Right atrium auricular region (tissue), 2 donors: ENCODE measurements at regions not wholly inside any gene's neighbourhood (a gene's known extent, or its start where the extent isn't known, plus 50 kb on each side); places are given as distances from the start of the nearest gene placed in this dataset.

ENCODE experiments used
- DNase-seq: peaks from one replicate; pipeline ENCODE4 v3.0.0-alpha.2; 2019; ENCODE audit warnings: low spot score
- H3K27ac ChIP-seq, 2 donors: fragments of 200-600 bp; sonication (generic); 1 replicate in 1 of 2; 2 replicates in 1 of 2; pipeline ENCODE4 v1.5.1; 2016 to 2019
- H3K27me3 ChIP-seq, 2 donors: fragments of 200-600 bp; sonication (generic); one replicate each; pipeline versions ENCODE4 v1.5.1 to v1.6.0; 2017 to 2019
- H3K36me3 ChIP-seq: fragments of 200-600 bp; sonication (generic); one replicate; pipeline ENCODE4 v1.5.1; 2016
- H3K4me1 ChIP-seq, 2 donors: fragments of 200-600 bp; sonication (generic); one replicate each; pipeline versions ENCODE4 v1.5.1 to v1.6.0; 2017 to 2019
- H3K4me3 ChIP-seq, 2 donors: fragments of 200-600 bp; sonication (generic); 1 replicate in 1 of 2; 2 replicates in 1 of 2; pipeline ENCODE4 v1.5.1; 2017 to 2019; ENCODE audit warnings: mild to moderate bottlenecking in 1 of 2, moderate library complexity in 1 of 2
- H3K9me3 ChIP-seq, 2 donors: fragments of 200-600 bp; sonication (generic); one replicate each; pipeline ENCODE4 v1.5.1; 2019
- CTCF ChIP-seq, 2 donors: fragments of 200-600 bp; sonication (generic); IDR thresholded peaks; one replicate each; pipeline ENCODE4 v1.5.1; 2019; ENCODE audit warnings: antibody characterized with exemption in 2 of 2

GRCh38 chr2:14752295-14752694 is 119.8 kb downstream of the LRATD1 start:
- DNase-seq, result no peak
- Histone ChIP-seq H3K36me3 (no peaks in the 10 kb centered on the region), H3K4me1 (no peaks in the 10 kb centered on the region), H3K27me3 (no peaks in the 10 kb centered on the region), H3K4me3 (no peak overlapping the region), H3K9me3 (no peaks in the 10 kb centered on the region), H3K27ac (no peak overlapping the region)
- no peak for TF ChIP-seq CTCF (IDR thresholded peaks at IDR 0.05)

GRCh38 chr2:14756122-14756541 is 123.6 kb downstream of the LRATD1 start:
- H3K4me1 ChIP-seq, result no peaks in the 10 kb centered on the region
- no peaks in the 10 kb centered on the region for H3K27me3 ChIP-seq
- H3K36me3 ChIP-seq, result no peaks in the 10 kb centered on the region
- DNase-seq, result no peak
- no peak for TF ChIP-seq CTCF (IDR thresholded peaks at IDR 0.05)
- H3K9me3 ChIP-seq, result no peaks in the 10 kb centered on the region
- no peak overlapping the region for H3K27ac ChIP-seq
- no peak overlapping the region for H3K4me3 ChIP-seq

DNA sequence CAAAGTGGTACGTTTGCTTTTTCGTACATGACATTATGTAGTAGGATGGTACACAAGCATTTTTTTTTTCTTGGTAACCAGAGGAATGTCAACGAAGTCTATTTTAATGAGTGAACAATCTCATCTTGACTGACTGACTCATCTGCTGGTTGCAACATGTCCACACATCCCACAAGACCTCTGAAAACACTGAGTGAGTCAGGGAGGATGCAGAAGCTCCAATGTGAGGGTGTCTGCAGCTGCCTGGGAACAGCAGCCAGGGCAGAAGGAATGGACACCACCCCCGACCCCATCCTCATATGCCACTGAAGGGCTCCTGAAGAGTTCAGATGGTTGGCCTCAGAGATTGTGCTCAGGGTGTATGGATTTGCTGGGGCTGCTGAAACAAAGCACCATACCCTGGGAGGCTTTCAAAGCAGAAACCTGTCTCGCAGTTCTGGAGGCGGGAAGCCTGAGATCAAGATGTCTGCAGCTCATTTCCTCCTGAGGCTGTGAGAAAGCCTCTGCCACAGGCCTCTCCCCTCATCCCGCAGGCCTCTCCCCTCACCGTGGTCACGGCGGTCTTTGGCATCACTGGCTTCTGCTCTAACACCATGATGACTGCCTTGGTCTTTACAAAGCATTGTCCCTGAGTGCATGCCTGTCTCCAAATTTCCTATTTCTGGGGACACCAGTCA is 124.6 kb downstream of the LRATD1 start:
- no peaks in the 10 kb centered on the region for H3K9me3 ChIP-seq
- TF ChIP-seq CTCF (IDR thresholded peaks at IDR 0.05), result no peak
- no peaks in the 10 kb centered on the region for H3K36me3 ChIP-seq
- H3K4me3 ChIP-seq, result no peak overlapping the region
- H3K27ac ChIP-seq, result no peak overlapping the region
- no peaks in the 10 kb centered on the region for H3K4me1 ChIP-seq
- no peaks in the 10 kb centered on the region for H3K27me3 ChIP-seq
- no peak for DNase-seq

DNA sequence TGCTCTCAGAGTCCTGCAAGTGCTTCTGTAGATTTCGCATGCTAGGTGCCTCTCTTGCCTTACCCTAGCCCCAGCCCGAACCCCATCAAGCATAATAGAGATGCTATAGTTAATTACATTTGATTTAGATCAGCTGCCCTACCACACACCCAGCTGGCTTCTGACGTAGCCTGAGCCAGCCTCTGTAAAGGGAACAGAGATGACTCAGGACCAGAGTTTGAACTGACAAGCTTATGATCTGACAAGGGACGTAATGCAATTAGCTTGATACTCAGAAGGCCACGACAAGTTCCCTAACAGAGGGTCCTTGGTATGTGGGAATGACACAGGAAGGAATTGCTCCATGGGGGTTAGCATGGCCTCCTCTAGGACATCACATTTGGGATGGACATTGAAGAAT is 126.6 kb downstream of the LRATD1 start:
- no peaks in the 10 kb centered on the region for H3K4me1 ChIP-seq
- H3K4me3 ChIP-seq, result no peak overlapping the region
- no peaks in the 10 kb centered on the region for H3K9me3 ChIP-seq
- H3K27ac ChIP-seq, result no peak overlapping the region
- DNase-seq, result no peak
- no peaks in the 10 kb centered on the region for H3K27me3 ChIP-seq
- TF ChIP-seq CTCF (IDR thresholded peaks at IDR 0.05), result no peak
- no peaks in the 10 kb centered on the region for H3K36me3 ChIP-seq

DNA sequence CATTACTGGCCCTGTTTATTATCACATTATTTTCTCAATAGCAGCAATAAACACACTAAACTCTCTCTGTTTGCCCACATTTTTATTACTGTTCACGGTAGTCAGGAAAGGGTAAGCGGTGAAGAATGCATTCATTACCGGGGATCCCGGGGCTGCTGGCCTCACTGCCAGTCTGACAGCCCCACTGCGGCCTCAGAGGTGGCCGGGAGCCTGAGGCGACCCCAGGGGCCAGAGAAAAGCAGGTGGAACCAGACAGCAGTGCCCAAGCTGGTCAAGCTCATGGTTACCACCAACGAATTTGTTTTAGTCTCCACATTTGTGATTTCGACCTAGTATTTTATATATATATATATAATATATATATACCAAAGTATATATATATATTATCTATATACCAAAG is 127.7 kb downstream of the LRATD1 start:
- H3K27ac ChIP-seq, result no peak overlapping the region
- DNase-seq, result no peak
- TF ChIP-seq CTCF (IDR thresholded peaks at IDR 0.05), result no peak

GRCh38 chr2:14761118-14761517 is 128.6 kb downstream of the LRATD1 start:
- no peaks in the 10 kb centered on the region for H3K27me3 ChIP-seq
- H3K36me3 ChIP-seq, result no peaks in the 10 kb centered on the region
- H3K4me1 ChIP-seq, result no peaks in the 10 kb centered on the region
- no peak for DNase-seq
- no peak for TF ChIP-seq CTCF (IDR thresholded peaks at IDR 0.05)
- no peak overlapping the region for H3K4me3 ChIP-seq
- no peak overlapping the region for H3K27ac ChIP-seq
- H3K9me3 ChIP-seq, result no peaks in the 10 kb centered on the region

More for the DNA sequence above, 127.7 kb downstream of the LRATD1 start:
- H3K4me3 ChIP-seq, result no peak overlapping the region
- H3K4me1 ChIP-seq, result no peaks in the 10 kb centered on the region
- no peaks in the 10 kb centered on the region for H3K27me3 ChIP-seq
- no peaks in the 10 kb centered on the region for H3K9me3 ChIP-seq
- no peaks in the 10 kb centered on the region for H3K36me3 ChIP-seq
